GM12865 (cell line): ENCODE measurements at regions not wholly inside any gene's neighbourhood (a gene's known extent, or its start where the extent isn't known, plus 50 kb on each side); places are given as distances from the start of the nearest gene placed in this dataset.
"Not testable (repeated sequence)": the region's sequence is repeated elsewhere in the genome, so short reads cannot be mapped to it uniquely, and the experiment has no call there.

Experiments used
- DNase-seq: peaks from one replicate; pipeline ENCODE4 v3.0.0; 2010; ENCODE audit warnings: low read depth
- H3K4me3 ChIP-seq: 2 replicates; pipeline ENCODE4 v1.5.1; 2011; ENCODE audit warnings: mild to moderate bottlenecking, low read depth, low read length, control low read depth
- CTCF ChIP-seq: IDR thresholded peaks from 2 replicates; pipeline ENCODE4 v1.5.1; 2011; ENCODE audit warnings: low read length, control low read depth, low read depth, inconsistent platforms; ENCODE audit not compliant: insufficient read depth; ENCODE audit errors: missing control alignments

DNA sequence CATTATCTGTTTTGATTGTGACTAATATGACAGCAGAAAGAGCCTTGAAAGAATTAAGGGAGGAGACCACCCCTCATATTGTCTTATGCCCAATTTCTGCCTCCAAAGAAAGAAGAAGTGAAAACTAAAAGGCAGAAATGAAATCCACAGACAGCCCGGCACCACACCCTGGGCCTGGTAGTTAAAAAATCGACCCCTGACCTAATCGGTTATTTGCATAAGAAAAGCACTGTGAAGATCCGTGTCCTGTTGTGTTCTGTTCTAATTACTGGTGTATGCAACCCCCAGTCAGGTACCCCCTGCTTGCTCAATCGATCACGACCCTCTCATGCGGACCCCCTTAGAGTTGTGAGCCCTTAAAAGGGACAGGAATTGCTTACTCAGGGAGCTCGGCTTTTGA, 97.9 kb downstream of the CDRT15L2 start:
- H3K4me3 ChIP-seq: not testable (repeated sequence)
- peak; percentile 56 for DNase-seq

DNA sequence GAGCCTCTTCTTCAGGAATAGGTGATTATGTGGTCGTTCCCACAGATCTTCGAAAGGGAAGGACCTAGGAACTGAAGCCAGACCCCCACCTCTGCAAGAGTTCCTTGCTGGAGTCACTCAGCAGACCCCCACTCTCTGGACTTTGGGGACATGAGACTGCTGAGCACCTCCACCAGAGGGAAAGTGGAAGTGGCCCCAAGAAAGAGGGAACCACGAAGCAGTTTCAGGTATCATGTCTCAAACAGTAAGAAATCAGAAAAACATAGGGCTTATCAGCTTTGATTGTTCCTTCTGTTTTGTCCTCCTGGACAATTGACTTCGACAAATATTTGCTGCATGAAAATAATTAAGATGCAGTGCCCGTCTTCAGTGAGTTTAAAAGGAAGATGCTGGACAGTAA, 98.9 kb downstream of the CDRT15L2 start:
- not testable (repeated sequence) for DNase-seq, H3K4me3 ChIP-seq

- not testable (repeated sequence) for H3K4me3 ChIP-seq, DNase-seq
Observed at GRCh38 chr17:20681746-20682722, 102.5 kb downstream of the CDRT15L2 start.

GRCh38 chr17:20683651-20684229, 104.2 kb downstream of the CDRT15L2 start:
- H3K4me3 ChIP-seq, DNase-seq: not testable (repeated sequence)

GRCh38 chr17:20684975-20685374, 105.5 kb downstream of the CDRT15L2 start:
- DNase-seq: not testable (repeated sequence)

DNA sequence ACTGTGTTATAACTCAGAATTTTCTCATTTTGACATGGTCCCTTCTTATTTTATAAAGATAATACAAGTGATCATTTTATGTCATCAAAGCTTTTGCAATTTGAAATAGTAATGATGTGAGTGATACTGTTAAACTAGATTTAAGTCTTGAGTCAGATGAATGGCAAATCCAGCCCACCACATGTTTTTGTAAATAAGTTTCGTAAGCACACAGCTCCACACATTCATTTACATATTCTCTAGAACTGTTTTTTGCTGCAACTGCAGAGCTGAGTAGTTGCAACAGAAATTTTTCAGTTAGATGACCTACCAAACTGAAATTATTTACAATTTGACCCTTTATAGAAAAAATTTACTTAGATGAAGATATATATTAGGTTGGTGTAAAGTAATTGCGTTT, 108.1 kb downstream of the CDRT15L2 start:
- not testable (repeated sequence) for DNase-seq, H3K4me3 ChIP-seq

More at GRCh38 chr17:20684975-20685374, 105.5 kb downstream of the CDRT15L2 start:
- H3K4me3 ChIP-seq: not testable (repeated sequence)

DNA sequence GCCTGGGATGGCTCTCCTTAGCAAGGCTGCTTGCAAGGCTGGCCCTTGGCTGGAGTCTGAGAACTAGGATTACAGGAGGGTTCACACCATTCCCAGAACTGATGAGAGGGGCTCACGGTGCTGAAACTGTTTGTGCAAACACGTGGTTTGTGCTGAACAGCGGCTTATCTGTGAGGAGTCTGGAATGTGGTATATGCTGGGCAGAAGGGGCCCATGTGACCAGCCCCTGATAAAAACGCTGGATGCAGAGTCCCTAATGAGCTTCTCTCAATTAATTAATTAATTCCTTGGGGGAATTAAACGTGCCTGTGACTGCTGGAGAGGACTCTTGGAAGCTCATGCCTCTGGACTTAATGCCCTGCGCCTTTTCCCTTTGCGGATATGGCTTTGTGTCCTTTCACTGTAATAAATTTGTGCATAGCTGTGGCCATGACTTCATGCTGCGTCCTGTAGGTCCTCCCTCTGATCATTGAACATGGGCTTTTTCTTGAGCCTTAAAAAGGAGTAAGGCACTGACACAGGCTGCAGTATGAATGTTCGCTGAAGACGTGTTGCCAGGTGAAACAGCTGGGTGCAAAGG, 109.7 kb downstream of the CDRT15L2 start:
- H3K4me3 ChIP-seq, DNase-seq: not testable (repeated sequence)

GRCh38 chr17:20692706-20693105, 113.2 kb downstream of the CDRT15L2 start:
- not testable (repeated sequence) for DNase-seq

DNA sequence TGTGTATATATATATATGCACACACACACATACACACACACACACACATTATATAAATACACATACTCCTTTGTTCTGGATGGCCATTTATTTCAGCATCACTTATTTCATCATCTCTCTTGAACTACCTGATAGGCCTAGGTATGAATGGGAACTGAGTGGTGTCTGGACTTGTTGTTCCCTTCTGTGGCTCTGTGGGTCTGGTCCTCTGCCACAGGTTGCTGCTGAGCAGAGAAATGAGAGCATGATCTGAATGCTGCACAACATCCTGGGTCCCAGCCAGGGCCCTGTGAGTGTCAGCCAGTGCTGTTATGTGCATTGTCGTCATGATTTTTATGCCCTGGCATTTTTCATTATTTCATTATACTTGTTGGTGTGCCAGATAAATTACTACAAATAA, 116.3 kb downstream of the CDRT15L2 start:
- H3K4me3 ChIP-seq, DNase-seq: not testable (repeated sequence)

More at GRCh38 chr17:20692706-20693105, 113.2 kb downstream of the CDRT15L2 start:
- not testable (repeated sequence) for H3K4me3 ChIP-seq

- peak overlapping the region; percentile 71 for H3K4me3 ChIP-seq
- DNase-seq: peak; percentile 83
Observed at GRCh38 chr17:20698463-20699206, 119.1 kb downstream of the CDRT15L2 start.

DNA sequence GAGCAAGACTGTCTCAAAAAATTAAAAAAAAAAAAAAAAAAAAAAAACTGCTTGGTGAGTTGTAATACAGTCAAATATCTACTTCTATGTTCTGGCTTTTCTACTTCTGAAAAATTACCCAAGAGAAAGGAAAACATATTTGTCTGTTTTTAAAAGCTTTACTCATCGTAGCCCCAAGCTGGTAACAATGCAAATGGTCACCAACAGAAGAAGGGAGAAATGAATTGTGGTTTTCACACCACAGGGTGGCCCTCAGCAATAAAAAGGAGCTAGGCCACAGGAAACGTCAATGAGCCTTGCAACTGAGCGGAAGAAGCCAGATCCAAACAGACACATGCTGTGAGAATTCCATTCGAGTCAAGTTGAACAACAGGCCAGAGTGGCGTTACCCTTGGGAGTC, 121.0 kb downstream of the CDRT15L2 start:
- not testable (repeated sequence) for H3K4me3 ChIP-seq
- DNase-seq: peak; percentile 21

DNA sequence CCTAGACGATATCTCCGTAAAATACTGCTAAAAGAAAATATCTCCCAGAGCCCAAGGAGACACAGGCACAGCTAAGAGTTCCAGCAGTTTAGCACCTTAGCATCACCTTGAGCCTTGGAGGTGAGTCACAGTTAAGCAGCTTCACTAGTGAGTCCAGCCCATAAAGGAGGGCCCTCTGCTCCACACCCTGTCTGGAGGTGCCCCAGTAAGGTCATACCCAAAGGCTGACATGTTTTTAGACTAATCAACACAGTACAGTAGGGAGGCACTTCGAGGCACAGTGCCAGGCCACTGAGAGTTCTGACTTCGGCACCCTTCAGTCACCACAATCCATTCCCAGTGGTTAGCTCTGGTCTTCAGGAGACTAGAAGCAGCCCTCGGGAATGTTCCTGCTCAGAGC, 121.8 kb downstream of the CDRT15L2 start:
- not testable (repeated sequence) for DNase-seq, H3K4me3 ChIP-seq

- no peak overlapping the region for H3K4me3 ChIP-seq
- DNase-seq: no peak
- TF ChIP-seq CTCF: no peak
Observed at GRCh38 chr17:20702692-20703091, 123.2 kb downstream of the CDRT15L2 start.
